CD4-positive, alpha-beta T cell (primary cell): ENCODE measurements at regions not wholly inside any gene's neighbourhood (a gene's known extent, or its start where the extent isn't known, plus 50 kb on each side); places are given as distances from the start of the nearest gene placed in this dataset.
"Not testable (repeated sequence)": the region's sequence is repeated elsewhere in the genome, so short reads cannot be mapped to it uniquely, and the experiment has no call there.

ENCODE experiments used
- ATAC-seq: fragments of 200-7000 bp; cut with Tn5 transposase; one replicate; pipeline ENCODE4 v1.10.0; 2022; ENCODE audit warnings: mild to moderate bottlenecking; ENCODE audit not compliant: poor library complexity
- CTCF ChIA-PET: fragments of 350-600 bp; sonication (Branson Sonifier 250); formaldehyde crosslinking; loops from one replicate; lab custom pipeline; 2021; ENCODE audit warnings: antibody characterized with exemption, inconsistent platforms; lab: Charles Lee
- POLR2A ChIA-PET: fragments of 350-600 bp; sonication (Branson Sonifier 250); formaldehyde crosslinking; loops from one replicate; lab custom pipeline; 2021; ENCODE audit warnings: antibody characterized with exemption, inconsistent platforms; lab: Charles Lee
- DNase-seq, 14 experiments: peaks; one replicate each; pipeline ENCODE4 v3.0.0-alpha.2; 2013 to 2020; ENCODE audit warnings: mixed read lengths in 2 of 14
- H3K27ac ChIP-seq, 2 donors: one replicate each; pipeline versions ENCODE4 v1.5.1 to v1.7.0; 2013; ENCODE audit warnings: low read length in 2 of 2, low read depth in 1 of 2, mild to moderate bottlenecking in 1 of 2
- H3K27me3 ChIP-seq, 2 experiments: 1 replicate in 1 of 2; 2 replicates in 1 of 2; pipeline versions ENCODE4 v1.6.1 to v1.7.0; 2013; ENCODE audit warnings: low read length in 2 of 2, control low read depth in 1 of 2, mild to moderate bottlenecking in 1 of 2, moderate library complexity in 1 of 2; ENCODE audit not compliant: insufficient read depth in 2 of 2, control insufficient read depth in 1 of 2
- H3K36me3 ChIP-seq: one replicate; pipeline ENCODE4 v1.6.1; 2013; ENCODE audit warnings: low read length, control low read depth; ENCODE audit not compliant: insufficient read depth
- H3K4me1 ChIP-seq: one replicate; pipeline ENCODE4 v1.6.1; 2013; ENCODE audit warnings: low read length, control low read depth; ENCODE audit not compliant: insufficient read depth
- H3K4me3 ChIP-seq: one replicate; pipeline ENCODE4 v1.5.1; 2013; ENCODE audit warnings: mild to moderate bottlenecking, low read length, moderate library complexity
- H3K9me3 ChIP-seq, 2 experiments: 1 replicate in 1 of 2; 2 replicates in 1 of 2; pipeline versions ENCODE4 v1.6.1 to v1.7.0; 2013; ENCODE audit warnings: low read length in 2 of 2, mild to moderate bottlenecking in 2 of 2, control low read depth in 1 of 2, moderate library complexity in 1 of 2; ENCODE audit not compliant: control insufficient read depth in 1 of 2, insufficient read depth in 1 of 2
- H3K27ac Mint-ChIP-seq: one replicate; pipeline ENCODE4 v1.8.0; 2020; ENCODE audit warnings: mixed read lengths
- H3K27me3 Mint-ChIP-seq: one replicate; pipeline ENCODE4 v1.8.0; 2021; ENCODE audit warnings: mixed read lengths
- H3K36me3 Mint-ChIP-seq: one replicate; pipeline ENCODE4 v1.8.0; 2021; ENCODE audit warnings: low read depth, mixed read lengths
- H3K4me1 Mint-ChIP-seq: one replicate; pipeline ENCODE4 v1.8.0; 2021; ENCODE audit warnings: low read depth, mixed read lengths
- H3K4me3 Mint-ChIP-seq: one replicate; pipeline ENCODE4 v1.8.0; 2020; ENCODE audit warnings: mild to moderate bottlenecking, mixed read lengths
- H3K9me3 Mint-ChIP-seq: one replicate; pipeline ENCODE4 v1.8.0; 2020; ENCODE audit warnings: mixed read lengths
- CTCF ChIP-seq: fragments of 200-600 bp; IDR thresholded peaks from one replicate; pipeline ENCODE4 v1.8.0; 2022; ENCODE audit warnings: antibody characterized with exemption, mild to moderate bottlenecking
- intact Hi-C, 2 experiments: fragments of 100-400 bp; cut with DNase I in 1 of 2; cut with micrococcal nuclease in 1 of 2; formaldehyde crosslinking; loops; one replicate each; pipeline versions ENCODE4 v1.15.1 to v1.9.0; 2023 to 2025; cut with DNase I, micrococcal nuclease

- H3K9me3 Mint-ChIP-seq = no peaks in the 10 kb centered on the region
- Histone ChIP-seq H3K4me3 (no peak overlapping the region), H3K27me3 (no peaks in the 10 kb centered on the region), H3K9me3 (no peaks in the 10 kb centered on the region), H3K27ac (no peak overlapping the region), H3K36me3 (no peaks in the 10 kb centered on the region), H3K4me1 (no peaks in the 10 kb centered on the region)
- no peaks in the 10 kb centered on the region for H3K36me3 Mint-ChIP-seq
- intact Hi-C loops = no loop called here
- H3K27me3 Mint-ChIP-seq = peaks cover 13% of the 10 kb centered on the region
- H3K27ac Mint-ChIP-seq = no peak overlapping the region
- H3K4me3 Mint-ChIP-seq = no peak overlapping the region
- DNase-seq = no peak
- ChIA-PET CTCF (no interaction called here), POLR2A (no interaction called here)
- TF ChIP-seq CTCF = no peak
- H3K4me1 Mint-ChIP-seq = no peaks in the 10 kb centered on the region
- no peak for ATAC-seq
Measured at GRCh38 chr2:179322289-179322688, 57.7 kb upstream of the SESTD1 start.

GRCh38 chr2:179321034-179321433 is 56.4 kb upstream of the SESTD1 start:
- H3K27ac ChIP-seq, H3K36me3 Mint-ChIP-seq, H3K4me1 ChIP-seq: not testable (repeated sequence)

GRCh38 chr2:179314729-179315128 is 50.1 kb upstream of the SESTD1 start:
- H3K36me3 Mint-ChIP-seq, H3K27me3 ChIP-seq, H3K27ac Mint-ChIP-seq, CTCF ChIA-PET, H3K27ac ChIP-seq, POLR2A ChIA-PET, intact Hi-C loops, DNase-seq, H3K4me3 ChIP-seq, H3K4me3 Mint-ChIP-seq, H3K9me3 ChIP-seq, ATAC-seq, H3K4me1 Mint-ChIP-seq, H3K4me1 ChIP-seq, H3K36me3 ChIP-seq, H3K9me3 Mint-ChIP-seq: not testable (repeated sequence)
- H3K27me3 Mint-ChIP-seq = peaks cover 20% of the 10 kb centered on the region

More at GRCh38 chr2:179321034-179321433, 56.4 kb upstream of the SESTD1 start:
- H3K36me3 ChIP-seq, H3K27me3 ChIP-seq, H3K4me3 Mint-ChIP-seq, H3K9me3 ChIP-seq, CTCF ChIA-PET, POLR2A ChIA-PET, intact Hi-C loops, H3K4me1 Mint-ChIP-seq, H3K27ac Mint-ChIP-seq, ATAC-seq, H3K4me3 ChIP-seq, DNase-seq, H3K9me3 Mint-ChIP-seq: not testable (repeated sequence)
- peaks cover 14% of the 10 kb centered on the region for H3K27me3 Mint-ChIP-seq
